HG03064 (cell line): ENCODE measurements at regions not wholly inside any gene's neighbourhood (a gene's known extent, or its start where the extent isn't known, plus 50 kb on each side); places are given as distances from the start of the nearest gene placed in this dataset.

ENCODE experiments used
- ATAC-seq: cut with Tn5 transposase; IDR thresholded peaks from one replicate; pipeline ENCODE4 v1.9.1; 2021; ENCODE audit warnings: low read depth; ENCODE audit not compliant: unreplicated experiment

- ATAC-seq, result no peak
Observed at GRCh38 chr1:87800006-87800405, 471.3 kb downstream of the LMO4 start.

DNA sequence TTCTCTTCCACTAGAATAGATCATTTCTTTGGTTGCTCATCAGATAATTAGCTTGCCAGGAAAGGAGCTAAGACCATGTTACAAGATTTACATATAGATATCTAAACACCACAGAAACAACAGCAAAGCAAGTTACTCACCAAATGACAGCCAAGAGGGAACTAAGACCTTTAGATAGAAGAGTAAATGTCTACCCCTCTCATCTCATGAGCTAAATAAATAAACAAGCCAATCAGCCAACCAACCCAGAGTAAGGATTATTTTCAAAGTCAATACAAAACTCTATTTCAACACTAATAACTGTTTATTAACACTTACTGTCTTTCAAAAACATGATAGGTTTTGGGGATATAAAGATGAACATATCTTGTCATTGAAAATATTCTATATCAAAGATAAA, 474.7 kb downstream of the LMO4 start:
- no peak for ATAC-seq

- ATAC-seq, result no peak
Observed at GRCh38 chr1:87804128-87804527, 475.4 kb downstream of the LMO4 start.

GRCh38 chr1:87805666-87806378, 477.1 kb downstream of the LMO4 start:
- ATAC-seq, result no peak

DNA sequence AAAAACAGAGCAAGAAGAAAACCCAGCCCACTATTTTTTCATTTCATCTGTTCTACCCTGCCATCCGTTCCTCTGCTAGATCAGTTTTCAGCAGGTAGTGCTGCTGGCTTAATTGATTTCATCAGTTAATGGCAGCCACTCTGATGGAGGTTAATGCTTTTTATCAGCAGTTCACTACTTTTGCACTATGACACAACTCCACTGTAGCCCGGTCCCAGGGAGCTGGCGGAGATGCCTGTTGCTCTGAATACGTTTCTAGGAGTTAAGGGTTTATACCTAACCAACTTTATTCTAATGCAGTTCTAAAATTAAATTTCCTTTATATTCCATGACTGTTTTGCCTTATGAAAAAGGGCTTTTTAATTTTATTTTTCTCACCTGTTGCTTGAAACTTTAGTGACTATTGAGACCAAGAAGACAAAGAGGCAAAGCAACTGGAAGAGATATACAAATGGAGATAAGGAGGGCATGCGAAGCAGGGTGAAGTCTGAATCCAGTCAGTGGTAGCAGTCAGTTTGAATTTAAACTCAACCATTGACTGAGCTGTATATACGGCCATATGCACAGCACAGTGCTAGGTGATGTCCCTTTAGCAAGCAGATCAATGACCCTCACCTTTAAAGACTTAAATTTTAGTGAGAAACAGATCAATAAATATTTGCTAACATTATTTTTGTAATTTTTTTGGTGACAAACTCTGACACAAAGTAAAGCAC, 477.9 kb downstream of the LMO4 start:
- ATAC-seq, result no peak

DNA sequence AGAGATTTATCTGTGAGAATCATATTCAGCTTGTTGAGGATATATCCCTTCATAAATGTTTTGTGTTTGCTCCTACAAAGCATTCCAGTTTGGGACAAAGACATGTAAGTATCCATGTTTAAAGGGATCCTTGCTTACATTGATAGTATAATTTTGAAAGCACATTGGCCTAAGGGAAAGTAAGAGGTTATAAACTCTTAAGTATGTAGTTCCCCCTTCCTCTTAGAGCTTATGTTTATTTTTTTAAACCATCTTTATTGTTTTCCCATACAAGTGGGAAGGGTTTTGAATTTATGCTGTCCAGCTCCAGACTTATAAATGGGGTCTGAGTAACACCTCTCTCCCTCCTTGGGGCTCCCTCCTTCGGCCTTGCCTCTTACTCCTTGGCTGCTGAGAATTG, 481.5 kb downstream of the LMO4 start:
- ATAC-seq, result no peak

- peak; percentile 71 for ATAC-seq
Observed at GRCh38 chr1:87812871-87813577, 484.3 kb downstream of the LMO4 start.

GRCh38 chr1:87814573-87814972, 485.9 kb downstream of the LMO4 start:
- ATAC-seq, result no peak

GRCh38 chr1:87816646-87817045, 488.0 kb downstream of the LMO4 start:
- ATAC-seq, result no peak

GRCh38 chr1:87820668-87821334, 492.1 kb downstream of the LMO4 start:
- no peak for ATAC-seq

DNA sequence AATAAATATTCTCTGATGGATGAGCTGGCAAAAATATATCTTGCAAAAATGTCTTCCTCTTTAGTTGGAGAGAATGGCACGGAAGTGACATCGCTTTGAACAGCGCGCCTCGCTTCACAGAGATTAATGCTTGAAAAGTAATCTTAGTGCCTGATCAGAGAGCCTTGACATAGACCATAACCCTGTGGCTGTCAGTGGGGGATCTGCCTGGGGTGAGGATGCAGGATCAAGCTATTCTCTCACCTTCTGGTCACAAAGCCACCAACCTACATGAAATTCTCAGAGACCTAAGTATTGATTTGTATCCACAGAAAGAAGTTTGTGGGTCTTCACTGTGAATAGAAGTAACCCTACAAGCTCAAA, 492.6 kb downstream of the LMO4 start:
- no peak for ATAC-seq

DNA sequence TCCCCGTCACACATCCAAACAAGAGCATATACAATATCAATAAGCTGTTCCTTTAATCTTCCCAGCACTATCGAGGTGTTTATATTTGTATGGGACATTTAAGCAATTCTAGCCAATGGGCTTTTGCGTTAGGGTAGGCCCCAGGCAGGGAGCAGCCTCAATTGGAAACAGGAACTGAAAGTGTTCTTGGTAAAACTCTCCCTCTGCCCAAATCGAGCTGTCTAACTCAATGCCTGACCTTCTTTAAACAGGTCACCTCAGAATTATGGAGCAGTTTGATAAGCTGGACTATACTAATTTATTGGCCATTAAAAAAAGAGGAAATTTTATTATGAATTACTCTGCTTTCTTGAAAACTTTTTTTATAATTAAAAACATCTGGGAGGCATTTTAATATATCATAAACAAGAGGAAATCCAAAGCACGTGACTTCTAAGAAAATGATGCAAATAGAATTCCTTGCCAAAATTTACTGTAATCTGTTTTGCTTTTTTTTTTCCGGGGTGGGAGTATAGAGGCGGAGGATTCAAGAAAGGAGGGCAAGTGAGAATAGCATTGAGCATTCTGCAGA, 498.1 kb downstream of the LMO4 start:
- ATAC-seq, result peak; percentile 93

DNA sequence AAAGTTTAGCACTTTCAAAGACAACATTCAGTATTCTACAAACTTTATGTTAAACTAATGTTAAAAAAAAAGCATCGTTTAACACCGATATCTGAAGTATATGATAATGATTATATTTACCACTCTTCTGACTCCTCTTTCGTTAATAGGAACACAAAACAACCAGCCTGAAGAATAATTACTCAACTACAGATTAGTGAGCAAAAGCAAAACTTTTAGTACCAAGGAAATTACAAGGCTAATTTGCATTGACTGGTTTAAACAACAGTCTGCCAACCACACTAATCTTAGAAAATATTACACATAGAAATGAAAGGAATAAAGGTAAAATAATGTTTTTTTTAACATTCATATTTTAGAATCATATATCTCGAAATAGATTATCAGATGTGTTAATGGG, 500.7 kb downstream of the LMO4 start:
- no peak for ATAC-seq

- ATAC-seq, result no peak
Observed at GRCh38 chr1:87830432-87830978, 501.8 kb downstream of the LMO4 start.

- no peak for ATAC-seq
Observed at GRCh38 chr1:87833166-87833565, 504.5 kb downstream of the LMO4 start.

DNA sequence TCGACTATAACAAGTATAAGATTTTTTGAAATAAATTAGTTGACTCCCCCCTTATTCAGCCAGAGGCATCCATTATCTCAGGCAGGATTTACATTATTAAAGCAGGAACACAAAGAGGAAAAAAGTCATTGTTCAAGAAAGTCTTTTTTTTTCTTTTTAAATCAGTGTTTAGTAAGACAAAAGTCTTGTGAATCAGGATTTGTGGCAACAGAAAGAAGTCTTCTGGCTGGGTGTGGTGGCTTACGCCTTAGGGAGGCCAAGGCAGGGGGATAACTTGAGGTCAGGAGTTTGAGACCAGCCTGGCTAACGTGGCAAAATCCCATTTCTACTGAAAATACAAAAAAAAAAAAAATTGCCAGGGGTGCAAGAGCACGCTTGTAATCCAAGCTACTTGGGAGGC, 505.5 kb downstream of the LMO4 start:
- ATAC-seq, result no peak

DNA sequence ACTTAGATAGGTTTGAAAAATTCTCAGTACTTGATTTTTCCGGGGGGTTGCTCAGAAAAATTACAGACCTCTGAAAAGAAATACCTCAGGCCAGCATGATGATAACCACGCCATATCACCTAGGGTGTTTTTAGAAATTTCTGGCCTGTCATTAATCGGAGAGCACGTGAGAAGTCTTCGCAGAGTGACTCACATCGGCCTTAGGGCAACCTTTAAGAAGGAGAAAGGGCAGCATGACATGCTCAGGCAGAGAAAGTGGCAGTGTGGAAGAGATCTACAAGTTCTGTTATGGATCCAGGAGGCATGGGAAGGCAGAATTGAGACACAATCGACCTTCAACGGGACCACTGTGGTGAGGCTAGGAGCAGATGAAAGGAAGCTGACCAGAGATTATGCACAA, 506.3 kb downstream of the LMO4 start:
- no peak for ATAC-seq

DNA sequence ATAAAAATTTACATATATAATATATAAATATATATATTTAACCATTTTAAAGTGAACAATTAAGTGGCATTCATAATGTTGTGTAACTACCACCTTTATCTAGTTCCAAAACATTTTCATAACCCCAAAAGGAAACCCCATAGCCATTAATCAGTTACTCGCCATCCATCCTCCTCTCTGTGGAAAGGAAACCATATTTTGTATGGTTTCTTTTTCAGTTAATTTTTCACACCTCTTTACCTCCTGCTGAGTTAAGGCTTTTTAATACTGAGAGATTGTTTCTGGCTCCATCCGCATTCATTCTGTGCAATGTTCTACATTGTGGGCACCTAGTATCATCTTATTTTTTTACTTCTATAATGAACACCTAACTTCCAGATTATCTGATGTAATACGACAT, 512.1 kb downstream of the LMO4 start:
- ATAC-seq, result peak; percentile 97

DNA sequence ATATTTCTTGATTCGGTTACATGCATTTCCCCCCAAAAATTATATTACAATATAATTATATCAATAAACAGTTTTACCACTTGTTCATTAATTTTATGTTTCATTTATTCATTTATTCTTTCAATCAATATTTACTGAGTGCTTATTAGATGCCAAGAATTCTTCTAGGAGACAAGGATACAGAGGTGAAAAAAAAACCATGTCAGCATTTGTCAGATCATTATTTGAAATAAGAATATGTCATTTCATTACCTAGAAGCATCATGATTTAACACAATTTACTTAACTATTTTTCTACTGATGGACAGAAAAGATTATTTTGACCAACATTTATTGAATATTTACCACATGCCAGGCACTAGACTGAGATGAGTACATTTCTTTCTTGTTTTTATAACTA, 512.7 kb downstream of the LMO4 start:
- ATAC-seq, result no peak

DNA sequence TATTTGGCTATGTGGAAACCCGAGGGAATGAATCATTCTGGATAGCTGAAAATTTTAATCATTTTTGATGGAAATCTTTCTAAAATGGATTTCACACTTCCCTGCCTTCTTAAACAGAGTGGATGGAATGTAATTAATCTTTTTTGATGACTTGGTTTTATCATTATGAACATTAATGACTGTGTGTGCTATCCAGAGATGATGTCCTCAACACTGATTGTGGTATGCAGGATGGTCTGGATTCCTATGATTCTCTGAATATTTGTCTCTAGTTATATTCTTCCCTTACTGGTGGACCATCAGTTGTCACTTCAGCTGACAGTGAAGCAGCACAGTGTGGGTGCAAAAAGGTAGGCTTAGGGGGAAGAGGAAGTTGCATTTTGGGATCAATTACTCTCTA, 513.5 kb downstream of the LMO4 start:
- no peak for ATAC-seq

DNA sequence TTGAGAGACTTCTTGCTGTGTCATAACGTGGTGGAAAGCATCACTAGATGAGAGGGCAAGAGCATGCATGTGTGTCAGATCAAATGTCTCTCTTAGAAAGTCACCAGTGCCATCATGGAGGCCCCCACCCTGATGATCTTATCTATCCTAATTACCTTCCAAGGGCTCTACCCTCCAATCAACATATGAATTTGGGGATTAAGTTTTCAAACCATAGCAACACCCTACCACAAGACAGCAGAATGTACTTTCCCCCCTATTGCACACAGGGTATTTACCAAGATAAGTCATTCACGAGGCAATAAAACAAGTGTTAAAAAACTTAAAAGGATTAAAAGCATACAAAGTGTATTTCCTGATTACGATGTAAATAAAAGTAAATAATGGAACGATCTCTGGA, 515.6 kb downstream of the LMO4 start:
- ATAC-seq, result no peak
